PC-9 (cell line): ENCODE measurements at regions not wholly inside any gene's neighbourhood (a gene's known extent, or its start where the extent isn't known, plus 50 kb on each side); places are given as distances from the start of the nearest gene placed in this dataset.

Experiments used
- CTCF ChIP-seq: fragments of 200-600 bp; sonication (generic); conservative IDR thresholded peaks from 2 replicates; pipeline ENCODE4 v1.6.1; 2017; ENCODE audit warnings: mixed run types, antibody characterized with exemption, mild to moderate bottlenecking, moderate library complexity
- EZH2 ChIP-seq: fragments of 200-600 bp; sonication (generic); IDR thresholded peaks from 2 replicates; pipeline ENCODE4 v1.8.0; 2017; ENCODE audit warnings: antibody characterized with exemption, low read depth

- no peak for TF ChIP-seq CTCF
- no peak for TF ChIP-seq EZH2
Observed at GRCh38 chr2:114049826-114050225, 159.9 kb downstream of the ACTR3 start.
